SHP77 (cell line): ENCODE measurements at regions not wholly inside any gene's neighbourhood (a gene's known extent, or its start where the extent isn't known, plus 50 kb on each side); places are given as distances from the start of the nearest gene placed in this dataset.

Experiments used
- DNase-seq, 2 experiments: peaks; one replicate each; lab custom pipeline; 2025; lab: John Stamatoyannopoulos, UW

DNA sequence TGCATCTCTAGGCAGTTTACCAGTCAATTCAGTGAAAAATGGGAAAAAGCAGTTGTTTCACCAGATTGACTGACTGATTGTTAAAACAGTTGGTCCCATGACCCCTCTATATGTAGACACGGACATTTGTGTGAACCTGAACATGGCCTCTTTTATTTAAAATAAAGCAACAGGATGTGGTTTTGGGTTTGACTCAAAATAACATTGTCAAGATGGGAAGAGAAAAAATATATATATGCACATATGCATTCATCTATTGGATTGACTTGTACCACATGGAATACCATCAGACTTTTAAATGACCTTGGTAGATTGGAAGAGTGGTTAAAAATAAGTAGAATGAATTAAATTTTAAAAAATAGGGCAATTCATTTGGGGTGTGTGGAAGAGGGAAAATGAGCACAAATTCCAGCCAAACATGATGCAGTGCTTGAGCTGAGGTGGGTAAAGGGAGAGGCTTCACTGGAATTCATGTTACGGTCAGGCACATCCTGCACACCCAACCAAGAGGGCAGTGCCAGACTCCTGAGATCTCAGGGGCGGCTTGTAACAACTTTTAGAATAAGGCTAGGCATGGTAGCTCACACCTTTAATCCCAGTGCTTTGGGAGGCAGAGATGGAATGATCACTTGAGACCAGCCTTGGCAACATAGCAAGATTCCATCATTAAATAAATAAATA, 560.7 kb upstream of the TENM3 start:
- DNase-seq: no peak

DNA sequence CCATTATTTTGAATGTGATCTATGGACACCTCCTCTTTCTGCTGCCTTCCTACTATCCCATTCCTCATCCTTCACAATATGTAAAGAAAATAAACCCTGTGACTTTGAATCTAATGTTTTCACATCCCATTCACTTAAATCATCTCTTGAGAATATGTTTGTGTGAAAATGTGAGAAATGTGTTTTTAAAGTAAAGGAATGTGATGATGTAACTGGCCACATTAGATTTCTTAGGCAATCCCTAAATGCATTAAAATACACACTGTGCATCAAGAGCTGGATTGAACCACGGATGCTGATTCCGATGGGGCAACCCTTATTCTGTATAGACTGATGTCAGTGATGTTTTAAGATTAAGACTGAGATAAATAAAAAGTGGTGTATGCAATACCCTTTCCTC, 558.9 kb upstream of the TENM3 start:
- no peak for DNase-seq

DNA sequence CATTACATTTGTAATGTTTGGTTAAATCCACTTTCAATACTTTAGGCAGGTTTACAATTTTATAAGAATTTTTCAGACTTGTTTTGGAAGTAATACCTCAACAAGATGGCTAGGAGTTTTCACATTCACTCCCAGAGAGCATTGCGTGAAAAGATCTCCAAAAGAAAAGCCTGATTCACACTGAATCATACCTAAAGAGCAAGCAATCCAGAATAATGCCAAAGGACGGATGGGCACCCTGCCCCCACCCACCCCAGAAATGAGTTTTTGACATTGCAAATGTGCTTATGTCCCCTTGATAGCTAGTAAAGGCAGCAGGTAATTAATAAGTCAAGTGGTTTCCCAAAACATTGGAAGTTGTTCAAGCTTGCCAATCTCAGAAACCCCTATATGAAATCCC, 557.7 kb upstream of the TENM3 start:
- no peak for DNase-seq

DNA sequence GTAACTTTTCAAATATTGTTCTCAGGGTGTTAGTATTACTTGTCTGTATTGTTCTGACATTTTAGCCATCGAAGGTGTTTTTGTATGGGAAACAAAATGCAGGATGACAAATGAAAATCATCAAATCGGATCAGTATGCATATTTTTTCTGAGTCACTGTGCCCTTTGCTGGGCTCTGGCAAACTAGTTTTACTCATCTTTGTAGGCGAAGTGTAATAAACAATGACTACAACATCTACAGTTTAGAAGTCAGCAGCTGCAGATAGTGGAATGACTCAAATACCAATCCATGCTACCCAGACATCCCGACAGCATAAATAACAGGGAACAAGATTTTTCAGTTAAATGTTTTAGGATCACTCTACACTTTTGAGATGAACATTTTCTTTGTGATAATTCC, 557.3 kb upstream of the TENM3 start:
- DNase-seq: no peak

DNA sequence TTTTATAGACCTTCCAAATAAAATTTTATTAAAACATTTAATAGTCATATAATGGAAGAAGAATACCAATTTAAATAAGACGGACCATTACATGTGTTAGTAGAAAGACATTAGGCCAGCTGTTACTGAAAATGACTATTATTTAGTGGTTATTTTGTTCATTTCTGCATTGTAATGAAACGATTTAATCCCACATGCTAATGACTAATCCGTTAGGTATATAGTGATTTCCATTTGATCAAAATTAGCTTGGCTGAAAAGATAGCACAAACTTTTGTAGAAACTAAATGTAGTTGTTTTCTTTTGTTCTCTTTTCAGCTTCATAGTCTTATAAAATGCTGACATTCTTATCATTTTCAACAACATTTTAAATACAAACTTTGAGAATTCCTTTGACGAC, 556.1 kb upstream of the TENM3 start:
- DNase-seq: no peak

DNA sequence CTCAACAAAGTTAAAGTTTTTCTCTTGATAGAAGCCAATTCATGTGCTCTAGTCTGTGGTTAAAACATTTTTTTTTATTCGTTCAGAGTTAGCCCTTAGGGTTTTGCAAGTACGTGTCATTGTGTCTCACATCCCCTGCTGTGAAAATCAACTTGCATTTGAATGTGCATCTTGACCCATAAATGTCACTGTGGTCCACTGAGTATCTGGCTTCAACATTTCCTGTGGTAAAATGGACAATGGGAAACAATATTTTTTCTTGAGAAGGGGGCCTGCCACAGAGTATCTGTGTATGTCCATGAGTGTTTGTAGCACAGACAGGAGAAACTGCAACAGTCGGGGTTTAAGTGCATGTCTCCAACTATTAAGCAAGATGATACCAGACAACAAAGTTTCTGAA, 554.8 kb upstream of the TENM3 start:
- DNase-seq: no peak

DNA sequence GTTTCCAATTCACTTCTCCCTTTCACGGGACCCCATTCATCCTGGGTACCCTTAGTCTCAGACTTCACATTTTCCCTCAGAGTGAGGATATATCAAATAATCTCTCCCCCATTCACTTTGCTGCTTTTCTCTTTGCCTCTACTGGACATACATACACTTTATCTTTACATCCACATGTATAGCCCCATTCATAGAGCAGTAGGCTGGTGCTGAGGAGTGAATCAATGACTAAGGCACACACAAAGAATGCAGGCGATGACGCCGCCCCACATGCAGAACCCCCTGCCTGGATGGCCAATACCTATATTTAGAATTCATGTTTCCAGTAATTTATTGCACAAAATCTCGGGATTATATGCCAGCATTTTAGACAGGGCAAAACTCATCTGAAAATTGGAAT, 554.3 kb upstream of the TENM3 start:
- no peak for DNase-seq

DNA sequence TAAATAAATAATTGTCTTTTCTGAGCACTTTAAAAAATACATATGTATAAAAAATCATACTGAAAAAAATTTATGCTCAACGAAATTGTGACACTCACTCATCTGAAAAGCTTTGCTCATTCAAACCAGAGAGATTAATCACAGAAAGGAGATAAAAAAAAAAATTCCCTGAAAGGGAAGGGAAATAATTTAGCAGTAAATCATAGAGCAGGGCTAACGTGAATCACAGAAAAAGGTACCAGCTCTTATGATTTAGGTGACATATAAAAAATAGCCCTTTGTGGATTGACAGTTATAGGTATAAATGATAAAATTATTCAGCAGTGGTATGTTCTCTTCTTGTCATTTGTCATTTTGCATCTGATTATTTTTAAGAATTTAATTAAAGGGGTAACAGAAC, 552.7 kb upstream of the TENM3 start:
- no peak for DNase-seq

DNA sequence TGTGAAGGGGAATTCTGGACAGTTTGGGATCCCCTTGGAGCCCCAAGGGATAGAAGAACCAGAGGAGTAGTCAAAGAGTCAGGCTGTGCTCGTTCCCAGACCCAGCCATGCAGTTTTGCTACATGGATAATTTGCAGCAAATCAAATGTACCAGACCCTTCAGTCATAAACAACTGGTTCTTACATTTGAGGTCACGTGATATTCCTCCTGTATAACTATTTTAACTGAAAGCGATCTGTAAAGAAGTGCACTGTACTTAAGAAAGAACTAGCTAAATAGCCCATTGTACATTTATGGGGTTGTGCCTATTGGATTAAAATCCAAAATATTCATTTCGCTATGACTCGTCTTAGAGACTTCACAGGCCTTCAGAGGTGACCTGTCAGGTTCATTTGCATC, 550.2 kb upstream of the TENM3 start:
- DNase-seq: no peak

DNA sequence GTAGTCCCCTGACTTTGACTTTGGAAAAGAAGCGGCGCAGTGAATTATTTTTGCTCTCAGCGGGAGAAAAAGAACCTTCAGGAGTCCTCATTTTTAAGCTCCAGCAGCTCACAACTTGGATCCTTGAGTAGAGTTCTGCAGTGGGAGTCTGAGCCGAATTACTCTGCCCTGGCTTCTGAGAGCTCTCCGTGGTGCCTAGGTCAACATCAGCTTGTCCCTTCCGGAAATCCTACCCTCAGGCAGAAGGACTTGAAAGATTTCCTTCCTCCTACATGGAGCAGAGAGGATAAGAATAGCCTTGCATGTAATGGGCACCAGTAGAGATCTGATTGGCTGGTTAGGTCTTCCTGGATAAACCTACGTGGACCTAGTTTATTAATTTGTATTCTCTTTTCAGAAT, 549.7 kb upstream of the TENM3 start:
- DNase-seq: no peak

DNA sequence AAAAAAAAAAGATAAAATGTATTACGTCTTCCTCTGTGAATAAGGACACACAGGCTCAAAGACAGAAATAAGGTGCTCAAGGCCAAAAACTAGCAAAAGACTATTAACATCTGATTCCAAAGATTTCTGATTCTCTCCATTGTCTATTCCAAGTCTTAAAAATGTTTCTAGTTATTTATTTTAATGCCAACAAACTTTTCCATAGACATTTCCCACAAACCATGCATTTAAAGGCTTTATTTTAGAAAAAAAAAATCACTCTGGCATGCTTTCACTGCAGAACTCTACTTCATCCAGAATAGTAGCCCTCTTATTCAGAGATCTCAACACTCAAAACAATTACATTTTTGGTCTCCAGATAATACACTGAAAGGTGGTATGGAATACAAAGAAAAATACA, 545.0 kb upstream of the TENM3 start:
- no peak for DNase-seq

DNA sequence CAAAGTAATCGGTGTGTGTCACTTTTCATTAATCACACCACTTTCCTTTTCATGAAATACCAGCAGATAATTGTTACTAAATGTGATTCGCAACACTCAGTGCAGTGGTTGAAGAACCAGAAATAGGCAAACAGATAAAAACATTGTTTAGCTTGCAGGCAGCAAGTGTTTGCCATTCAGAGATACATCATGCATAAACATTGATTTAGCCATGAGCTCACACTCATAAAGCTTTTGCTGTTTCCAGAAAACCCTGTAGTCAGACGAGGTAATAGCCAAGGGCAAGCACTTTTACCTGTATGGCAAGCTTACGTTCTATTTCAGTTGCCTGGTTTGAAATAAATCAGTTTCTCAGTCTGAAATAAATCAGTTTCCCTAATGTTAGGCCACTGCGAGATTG, 542.0 kb upstream of the TENM3 start:
- no peak for DNase-seq

DNA sequence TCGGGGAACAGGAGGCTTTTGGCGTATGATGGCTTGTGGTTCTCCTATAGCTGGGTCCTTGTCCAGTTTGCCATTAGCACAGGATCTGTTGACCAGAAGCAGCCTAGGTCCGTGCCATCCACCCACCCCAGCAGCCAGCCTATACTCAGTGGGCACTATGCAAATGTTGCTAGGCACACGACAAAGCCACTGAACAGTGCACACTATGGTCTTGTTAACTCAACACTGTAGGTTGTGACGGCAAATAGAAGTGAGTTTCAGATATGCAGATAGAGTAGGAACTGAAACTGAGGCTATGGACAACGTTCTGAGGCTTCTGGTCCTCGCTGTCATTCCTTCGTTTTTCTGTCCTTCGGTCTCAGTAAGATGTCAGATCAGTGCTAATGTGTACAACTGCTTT, 541.3 kb upstream of the TENM3 start:
- no peak for DNase-seq

DNA sequence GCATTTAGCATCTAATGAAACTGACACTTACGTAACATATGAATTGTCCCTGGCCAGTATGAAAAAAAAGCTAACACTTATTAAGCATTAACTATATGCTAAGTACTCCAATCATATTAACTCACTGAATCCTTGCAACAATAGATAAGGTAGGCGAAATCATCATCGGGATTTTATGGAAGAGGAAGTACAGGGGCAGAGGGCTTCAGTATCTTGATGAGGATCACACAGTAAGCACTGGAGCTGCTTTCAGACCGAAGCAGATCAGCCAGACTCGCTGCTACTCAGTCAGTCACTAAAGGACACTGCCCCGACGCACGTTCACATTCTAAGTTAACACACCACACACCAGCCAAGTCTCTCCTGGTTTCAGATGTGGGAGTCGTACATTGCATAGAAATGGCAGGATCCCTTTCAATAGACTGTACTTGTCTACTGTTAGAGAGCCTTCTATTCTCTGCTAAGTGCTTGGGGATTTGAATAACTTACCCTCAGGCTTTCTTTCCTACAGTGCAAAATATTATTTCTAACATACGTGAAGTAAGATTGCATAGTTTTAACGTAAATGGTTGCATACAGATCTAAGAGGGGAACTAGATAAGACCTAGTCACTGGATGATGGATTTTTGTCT, 540.2 kb upstream of the TENM3 start:
- DNase-seq: no peak

DNA sequence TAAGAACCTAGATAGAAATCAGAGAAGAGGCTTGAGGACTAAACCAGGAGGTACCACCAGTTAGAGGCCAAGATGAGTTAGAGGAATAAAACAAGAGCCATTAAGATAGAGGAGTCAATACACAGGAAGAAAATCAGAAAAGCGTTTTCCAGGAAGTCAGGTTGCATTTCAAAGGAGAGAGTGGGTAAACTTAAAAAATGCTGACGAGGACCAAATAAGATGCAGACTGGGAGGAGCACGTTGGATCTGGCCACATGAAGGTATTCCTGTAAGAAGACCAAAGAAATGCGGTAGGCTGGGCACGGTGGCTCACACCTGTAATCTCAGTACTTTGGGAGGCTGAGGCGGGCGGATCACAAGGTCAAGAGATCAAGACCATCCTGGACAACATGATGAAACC, 533.1 kb upstream of the TENM3 start:
- no peak for DNase-seq

DNA sequence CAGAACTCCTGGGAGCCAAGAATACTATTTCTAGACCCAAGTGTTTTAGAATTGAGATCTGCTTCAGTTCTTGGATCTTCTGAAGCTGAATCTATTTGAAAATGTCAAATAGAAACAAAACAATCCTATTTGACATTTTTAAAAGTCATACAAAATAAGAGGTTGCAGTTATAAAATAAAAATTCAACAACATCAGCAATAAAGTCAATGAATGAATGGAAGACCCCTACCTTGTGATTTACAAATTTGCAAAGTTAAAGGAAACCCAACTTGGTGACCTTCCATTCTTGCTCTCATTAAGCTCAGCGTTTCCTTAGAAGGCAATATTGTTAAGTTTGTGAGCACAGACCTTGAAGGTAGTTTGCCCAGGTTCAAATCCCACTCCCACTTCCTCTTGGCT, 531.8 kb upstream of the TENM3 start:
- DNase-seq: no peak

DNA sequence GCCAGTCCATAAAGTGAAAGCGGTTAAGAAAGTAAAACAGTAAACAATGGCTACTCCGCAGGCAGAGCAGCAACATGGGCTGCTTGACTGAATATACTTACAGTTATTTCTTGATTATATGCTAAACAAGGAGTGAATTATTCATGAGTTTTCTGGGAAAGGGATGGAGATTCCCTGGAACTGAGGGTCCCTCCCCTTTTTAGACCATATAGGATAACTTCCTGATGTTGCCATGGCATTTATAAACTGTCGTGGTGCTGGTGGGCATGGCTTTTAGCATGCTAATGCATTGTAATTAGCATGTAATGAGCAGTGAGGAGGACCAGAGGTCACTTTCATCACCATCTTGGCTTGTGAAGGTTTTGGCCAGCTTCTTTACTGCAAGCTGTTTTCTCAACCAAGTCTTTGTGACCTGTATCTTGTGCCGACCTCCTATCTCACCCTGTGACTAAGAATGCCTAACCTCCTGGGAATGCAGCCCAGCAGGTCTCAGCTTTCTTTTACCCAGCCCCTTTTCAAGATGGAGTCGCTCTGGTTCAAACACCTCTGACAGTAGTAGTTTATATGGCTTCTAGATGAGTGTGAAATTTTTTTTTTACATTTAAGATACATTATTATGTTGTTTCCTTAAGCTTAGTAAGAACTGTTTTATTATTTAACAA, 514.8 kb upstream of the TENM3 start:
- DNase-seq: no peak

DNA sequence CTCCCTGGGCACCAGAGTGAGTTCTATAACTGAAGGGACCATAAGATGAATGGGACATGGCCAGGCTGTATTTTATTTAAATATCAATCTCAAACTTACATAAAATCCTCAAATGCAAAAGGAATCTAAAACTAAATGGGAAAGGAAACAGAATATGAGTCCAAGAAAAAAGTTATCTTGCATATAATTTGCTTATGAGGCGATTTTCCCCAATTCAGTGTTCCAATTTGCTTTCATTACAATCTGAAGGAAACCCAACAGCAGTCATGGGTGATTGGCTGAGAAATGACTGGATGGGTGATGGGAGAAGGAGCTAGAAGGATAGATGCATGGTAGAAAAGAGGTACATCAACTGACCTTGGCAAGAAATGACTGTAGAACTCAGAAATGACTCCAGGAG, 511.3 kb upstream of the TENM3 start:
- no peak for DNase-seq

DNA sequence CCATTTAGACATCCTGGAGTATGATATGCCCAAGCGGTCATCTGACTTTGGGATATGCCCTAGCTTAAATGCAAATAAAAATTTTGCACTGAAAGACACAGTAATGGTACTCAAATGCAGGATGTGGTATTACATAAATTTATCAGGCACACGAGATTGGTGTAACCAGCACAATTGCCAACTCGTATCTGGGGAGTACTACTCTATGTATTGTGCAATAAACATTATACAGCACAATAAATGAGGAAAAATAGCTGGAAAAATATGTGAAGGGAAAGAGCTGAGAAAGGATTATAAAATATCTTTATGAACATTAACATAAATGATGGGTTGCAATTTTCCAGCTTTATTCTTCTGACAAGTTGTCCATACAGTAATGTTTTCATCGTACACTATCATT, 505.5 kb upstream of the TENM3 start:
- no peak for DNase-seq

DNA sequence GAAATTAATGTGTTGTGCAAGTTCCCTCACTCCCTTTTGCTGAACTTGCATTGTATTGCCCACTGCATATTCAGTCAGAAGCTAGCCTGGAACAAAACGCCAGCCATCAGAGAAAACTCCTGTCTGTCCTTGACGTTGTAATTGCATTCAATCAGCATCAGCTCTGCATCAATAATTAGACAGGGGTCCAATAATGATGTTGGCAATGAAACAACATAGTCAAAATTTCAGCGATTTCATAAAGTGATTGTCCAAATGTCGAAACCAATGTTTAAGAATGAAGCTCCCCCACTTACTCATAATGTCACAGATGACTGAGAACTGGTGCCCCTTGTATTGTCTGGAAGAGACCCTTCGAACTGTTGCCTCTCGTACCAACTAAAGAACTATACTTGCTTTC, 504.2 kb upstream of the TENM3 start:
- no peak for DNase-seq

DNA sequence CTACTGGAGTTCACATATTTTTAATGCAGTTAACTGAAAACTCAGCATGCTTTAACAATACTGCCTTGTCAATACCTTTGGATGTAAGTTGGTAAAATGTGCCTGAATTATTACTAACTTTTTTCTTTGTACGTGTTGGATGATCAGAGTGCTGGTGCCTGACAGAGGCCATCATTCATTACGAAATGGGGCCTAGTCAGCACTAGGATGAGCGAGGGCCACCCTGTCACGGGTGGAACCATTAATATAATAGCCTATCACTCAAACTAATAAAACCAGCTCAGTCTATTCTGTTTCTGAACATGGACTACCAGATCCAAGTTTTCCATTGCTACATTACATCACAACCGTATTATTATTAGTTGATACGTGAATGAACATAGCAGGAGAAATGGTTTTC, 501.7 kb upstream of the TENM3 start:
- no peak for DNase-seq

DNA sequence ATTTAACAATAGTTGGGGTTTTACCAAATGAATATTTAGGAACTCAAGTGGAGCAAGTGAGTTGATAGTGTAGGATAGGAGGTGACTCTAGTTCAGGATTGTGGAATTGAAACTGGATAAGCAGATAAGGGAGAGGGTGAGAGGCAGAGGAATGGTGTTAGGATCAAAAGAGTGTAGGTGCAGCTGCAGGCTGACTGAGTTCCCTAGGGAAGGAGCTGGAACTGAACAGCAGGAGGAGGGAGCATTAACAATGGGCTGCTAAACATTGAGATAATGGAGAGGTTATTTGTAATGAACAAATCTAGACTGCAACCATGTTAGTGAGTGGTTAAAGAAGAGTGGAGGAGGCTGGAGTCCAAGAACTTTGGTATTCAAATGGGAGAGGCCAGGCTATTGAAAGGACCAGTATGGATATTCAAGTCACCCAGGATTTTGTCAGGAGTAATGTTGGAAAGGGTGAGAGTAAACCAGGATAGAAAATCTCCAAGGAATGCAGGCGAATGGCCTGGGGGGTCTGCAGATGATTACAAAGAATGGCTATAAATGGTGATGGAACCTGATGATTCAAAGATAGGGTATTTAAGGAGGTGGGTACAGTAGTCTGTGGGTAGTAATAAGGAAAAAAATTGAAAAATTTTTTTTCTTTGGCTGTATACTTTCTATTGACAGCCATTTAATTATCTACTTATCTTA, 497.1 kb upstream of the TENM3 start:
- no peak for DNase-seq

DNA sequence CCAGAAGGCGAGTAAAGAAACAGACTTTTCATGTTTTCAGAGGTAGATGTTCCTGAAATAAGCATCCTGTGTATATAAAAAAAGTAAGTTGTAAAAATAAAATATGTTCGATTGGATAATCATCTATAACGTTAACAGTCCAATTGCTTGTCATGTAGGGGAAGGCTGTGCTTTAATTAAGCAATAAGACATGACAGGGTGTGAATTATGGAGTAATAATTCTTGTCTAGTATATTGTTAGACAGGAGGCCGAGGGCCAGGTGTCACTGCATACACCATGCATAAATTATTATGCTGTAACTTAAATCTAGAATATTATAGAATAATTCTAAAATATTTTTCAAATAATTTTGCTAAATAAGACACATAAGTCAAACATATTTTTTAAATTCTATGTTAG, 494.6 kb upstream of the TENM3 start:
- DNase-seq: no peak
